Neuron (in vitro differentiated cells): ENCODE measurements at regions not wholly inside any gene's neighbourhood (a gene's known extent, or its start where the extent isn't known, plus 50 kb on each side); places are given as distances from the start of the nearest gene placed in this dataset.

Experiments
- H2AFZ ChIP-seq: one replicate; pipeline ENCODE4 v1.6.1; 2013; ENCODE audit warnings: low read depth, mild to moderate bottlenecking, inconsistent platforms, low read length, moderate library complexity
- H3K27me3 ChIP-seq: one replicate; pipeline ENCODE4 v1.6.1; 2013; ENCODE audit warnings: low read length; ENCODE audit not compliant: insufficient read depth
- H3K36me3 ChIP-seq: one replicate; pipeline ENCODE4 v1.6.1; 2013; ENCODE audit warnings: low read length; ENCODE audit not compliant: insufficient read depth
- H3K4me1 ChIP-seq: one replicate; pipeline ENCODE4 v1.6.1; 2013; ENCODE audit warnings: low read length; ENCODE audit not compliant: insufficient read depth
- H3K4me3 ChIP-seq: 2 replicates; pipeline ENCODE4 v1.5.1; 2013; ENCODE audit warnings: mild to moderate bottlenecking, low read length, moderate library complexity
- H3K9me3 ChIP-seq: one replicate; pipeline ENCODE4 v1.6.1; 2013; ENCODE audit warnings: low read length

DNA sequence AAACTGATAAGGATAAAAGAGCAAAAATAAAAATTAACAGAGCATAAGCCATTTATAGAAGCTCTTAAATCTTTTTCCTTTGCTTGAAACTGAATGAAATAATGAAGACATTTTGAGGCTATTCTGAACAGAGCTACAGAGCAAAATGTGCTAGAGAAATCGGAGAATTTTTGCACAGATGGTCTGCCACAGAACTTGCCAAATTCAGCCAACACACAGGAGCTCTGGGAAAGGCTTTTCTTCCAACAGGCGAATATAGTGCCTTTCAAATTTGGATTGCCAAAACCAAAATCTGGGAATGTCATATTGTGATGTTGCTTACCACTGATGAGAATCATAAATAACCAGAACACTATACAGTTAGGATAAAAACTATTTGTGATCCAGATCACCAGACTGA is 406.3 kb downstream of the RPL10L start:
- H3K36me3 ChIP-seq: no peaks in the 10 kb centered on the region
- H3K4me3 ChIP-seq: no peak overlapping the region
- peak overlapping the region; percentile 51 for H2AFZ ChIP-seq
- H3K9me3 ChIP-seq: no peaks in the 10 kb centered on the region
- H3K4me1 ChIP-seq: peaks cover 5% of the 10 kb centered on the region
- no peaks in the 10 kb centered on the region for H3K27me3 ChIP-seq

GRCh38 chr14:46233786-46234185 is 417.8 kb downstream of the RPL10L start:
- H3K36me3 ChIP-seq: no peaks in the 10 kb centered on the region
- no peaks in the 10 kb centered on the region for H3K27me3 ChIP-seq
- H2AFZ ChIP-seq: no peak overlapping the region
- no peak overlapping the region for H3K4me3 ChIP-seq
- H3K4me1 ChIP-seq: peaks cover 3% of the 10 kb centered on the region
- no peaks in the 10 kb centered on the region for H3K9me3 ChIP-seq

- H2AFZ ChIP-seq: no peak overlapping the region
- H3K4me1 ChIP-seq: peaks cover 3% of the 10 kb centered on the region
- H3K27me3 ChIP-seq: no peaks in the 10 kb centered on the region
- H3K4me3 ChIP-seq: no peak overlapping the region
- no peaks in the 10 kb centered on the region for H3K9me3 ChIP-seq
- H3K36me3 ChIP-seq: no peaks in the 10 kb centered on the region
Observed at GRCh38 chr14:46230540-46230939, 421.0 kb downstream of the RPL10L start.

DNA sequence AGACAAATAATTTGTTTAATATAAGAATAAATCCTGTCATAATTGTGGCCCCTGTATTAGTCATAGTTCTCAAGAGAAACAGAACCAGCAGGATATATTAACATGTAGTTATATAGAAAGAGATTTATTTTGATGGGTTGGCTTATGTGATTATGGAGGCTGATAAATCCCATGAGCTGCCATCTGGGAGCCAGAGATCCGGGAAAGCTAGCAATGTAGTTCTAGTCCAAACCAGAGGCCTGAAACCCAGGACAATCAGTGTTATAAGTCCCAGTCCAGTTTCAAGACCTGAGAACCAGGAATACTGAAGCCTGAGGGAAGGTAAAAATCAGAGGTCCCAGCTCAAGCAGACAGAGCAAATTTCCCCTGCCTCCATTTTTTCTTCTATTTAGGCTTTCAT is 435.8 kb downstream of the RPL10L start:
- H3K27me3 ChIP-seq: no peaks in the 10 kb centered on the region
- H3K9me3 ChIP-seq: no peaks in the 10 kb centered on the region
- no peak overlapping the region for H2AFZ ChIP-seq
- H3K36me3 ChIP-seq: no peaks in the 10 kb centered on the region
- no peak overlapping the region for H3K4me3 ChIP-seq
- no peaks in the 10 kb centered on the region for H3K4me1 ChIP-seq

DNA sequence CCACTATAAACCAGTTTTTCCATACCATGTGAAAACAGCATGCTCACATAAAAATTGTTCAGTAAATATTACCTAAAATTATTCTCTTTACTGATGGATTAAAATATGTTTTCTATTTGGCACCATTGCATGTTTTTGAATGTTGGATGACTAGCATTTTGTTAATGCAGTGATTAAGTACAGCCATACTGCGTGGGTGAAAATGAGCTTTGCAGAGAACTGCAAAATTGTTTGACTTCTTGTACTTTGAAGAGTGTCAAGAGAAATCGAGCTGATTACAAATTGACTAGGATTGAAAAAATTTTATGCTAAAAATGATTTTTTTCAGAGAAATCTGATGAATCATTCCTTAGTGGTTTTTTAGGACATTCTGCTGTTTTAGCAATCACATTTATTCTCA is 452.9 kb downstream of the RPL10L start:
- H2AFZ ChIP-seq: no peak overlapping the region
- no peaks in the 10 kb centered on the region for H3K9me3 ChIP-seq
- H3K4me3 ChIP-seq: no peak overlapping the region
- no peaks in the 10 kb centered on the region for H3K4me1 ChIP-seq
- H3K27me3 ChIP-seq: no peaks in the 10 kb centered on the region
- no peaks in the 10 kb centered on the region for H3K36me3 ChIP-seq

DNA sequence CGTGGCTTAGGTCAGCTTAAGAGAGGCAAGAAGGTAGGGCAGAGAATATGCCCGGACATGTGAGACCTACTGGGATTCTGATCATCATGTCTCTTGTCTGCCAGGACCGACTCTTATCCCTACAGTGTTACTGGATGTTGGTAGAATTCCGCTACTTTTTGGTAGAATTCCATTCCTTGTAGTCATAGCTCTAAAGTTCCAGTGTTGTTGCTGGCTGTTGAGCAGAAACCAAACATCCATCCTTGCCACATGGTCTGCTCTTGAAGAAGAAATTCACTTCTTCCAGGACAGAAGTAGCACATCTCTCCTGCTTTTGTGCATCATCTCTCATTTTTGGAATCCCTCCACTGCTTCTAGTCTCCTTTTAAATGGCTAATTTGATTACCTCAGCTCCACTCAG is 453.7 kb downstream of the RPL10L start:
- Histone ChIP-seq H3K36me3 (no peaks in the 10 kb centered on the region), H3K4me1 (no peaks in the 10 kb centered on the region), H3K4me3 (no peak overlapping the region), H3K9me3 (no peaks in the 10 kb centered on the region), H3K27me3 (no peaks in the 10 kb centered on the region), H2AFZ (no peak overlapping the region)
